ENCODE measurements at regions not wholly inside any gene's neighbourhood (a gene's known extent, or its start where the extent isn't known, plus 50 kb on each side); places are given as distances from the start of the nearest gene placed in this dataset.
A peak's percentile ranks its signal among the peaks of the same experiment; 100 is the strongest.

DNA sequence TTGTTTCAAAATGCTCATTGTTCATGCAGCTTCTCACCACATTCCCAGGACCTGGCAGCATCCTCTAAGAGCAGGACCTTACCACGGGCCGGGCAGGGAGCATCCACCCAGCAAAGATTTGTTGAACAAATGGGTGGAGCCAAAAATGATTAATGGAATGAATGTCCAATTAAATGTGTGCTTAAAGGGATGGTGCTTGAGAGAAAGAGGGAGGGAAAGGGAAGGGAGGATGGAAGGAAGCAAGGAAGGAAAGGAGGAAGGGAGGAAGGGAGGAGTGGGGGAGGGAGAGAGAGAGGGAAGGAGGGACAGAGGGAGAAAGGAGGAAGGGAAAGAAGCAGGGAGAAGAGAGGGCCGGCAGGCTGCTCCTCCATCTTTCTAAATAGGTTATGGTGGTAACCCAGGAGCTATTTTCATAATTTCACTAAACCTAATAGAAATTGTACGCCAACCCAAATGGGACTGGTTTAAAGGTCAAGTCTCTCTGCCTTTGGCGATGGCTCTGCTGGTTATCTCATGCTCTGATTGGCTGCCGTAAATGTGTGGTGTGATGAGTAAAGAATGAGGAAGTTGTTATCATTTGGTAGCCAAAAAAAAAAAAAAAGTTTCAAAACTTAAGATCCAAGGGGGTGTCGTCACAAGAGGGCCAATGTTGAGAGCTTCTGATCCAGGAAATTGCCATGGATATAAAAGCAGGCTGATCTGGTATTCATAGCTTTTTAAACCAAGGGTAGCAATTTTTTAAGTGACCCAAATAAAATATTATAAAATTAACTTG, 126.7 kb upstream of the FOXF1 start:
- peak overlapping the region; percentile 49 for H2AFZ ChIP-seq (ENCODE audit: low read depth, low read length)
- Mint-ChIP-seq H3K4me1 (ENCODE audit: low read depth, unreplicated experiment) (peaks cover 29% of the 10 kb centered on the region), H3K36me3 (ENCODE audit: low read depth, unreplicated experiment) (no peaks in the 10 kb centered on the region), H3K27ac (ENCODE audit: unreplicated experiment) (peak overlapping the region; percentile 60), H3K4me3 (ENCODE audit: unreplicated experiment) (no peak overlapping the region), H3K9me3 (ENCODE audit: unreplicated experiment) (peaks cover 3% of the 10 kb centered on the region), H3K27me3 (ENCODE audit: low read depth, unreplicated experiment) (peaks cover 12% of the 10 kb centered on the region)
- DNase-seq (ENCODE audit: low read depth), result peak; percentile 91
- H4K20me1 ChIP-seq (ENCODE audit: insufficient read depth, low read length), result no peaks in the 10 kb centered on the region
- peak overlapping the region; percentile 38 for H3K27ac ChIP-seq (ENCODE audit: low read depth, low read length)
- peaks cover 35% of the 10 kb centered on the region for H3K4me1 ChIP-seq (ENCODE audit: insufficient read depth, low read length)
- H3K79me2 ChIP-seq (ENCODE audit: insufficient read depth, low read length), result no peaks in the 10 kb centered on the region
- TF ChIP-seq CTCF (IDR thresholded peaks at IDR 0.05; ENCODE audit: insufficient read depth, low read depth, low read length), result no peak
- no peak for TF ChIP-seq EZH2 (IDR thresholded peaks at IDR 0.05; ENCODE audit: insufficient read depth, low read length)
- H3K9ac ChIP-seq (ENCODE audit: low read length), result peak overlapping the region; percentile 46
- peak; percentile 29 for FAIRE-seq
- peak overlapping the region; percentile 52 for H3K4me2 ChIP-seq (ENCODE audit: low read length)
- no peak overlapping the region for H3K4me3 ChIP-seq (ENCODE audit: insufficient read depth, low read depth, low read length)
- no peaks in the 10 kb centered on the region for H3K27me3 ChIP-seq (ENCODE audit: insufficient read depth, low read length)
- no peaks in the 10 kb centered on the region for H3K36me3 ChIP-seq (ENCODE audit: insufficient read depth, low read length)
- peaks cover 8% of the 10 kb centered on the region for H3K9me3 ChIP-seq (ENCODE audit: insufficient read depth, low read depth, low read length)

DNA sequence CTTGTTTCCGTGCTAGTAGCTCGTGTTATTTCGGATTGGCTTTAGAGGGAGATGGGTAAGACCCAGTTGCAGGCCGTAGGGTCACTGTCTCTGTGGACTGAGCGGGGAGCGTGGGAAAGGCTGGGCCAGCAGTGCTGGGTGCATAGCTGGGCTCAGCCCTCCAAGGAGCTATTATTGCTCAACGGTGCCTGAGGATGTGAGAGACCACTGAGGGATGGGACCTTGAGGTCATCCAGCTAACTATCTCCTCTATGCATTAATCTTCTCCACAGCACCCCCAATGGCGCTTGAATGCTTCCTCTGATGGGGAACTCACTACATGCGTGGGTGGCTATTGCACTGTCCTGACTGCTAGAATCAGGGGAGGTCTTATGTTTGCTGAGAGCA, 126.1 kb upstream of the FOXF1 start:
- Histone ChIP-seq H3K79me2 (ENCODE audit: insufficient read depth, low read length) (no peaks in the 10 kb centered on the region), H3K9ac (ENCODE audit: low read length) (peak overlapping the region; percentile 25), H3K9me3 (ENCODE audit: insufficient read depth, low read depth, low read length) (peaks cover 8% of the 10 kb centered on the region), H3K27me3 (ENCODE audit: insufficient read depth, low read length) (no peaks in the 10 kb centered on the region), H3K4me1 (ENCODE audit: insufficient read depth, low read length) (peaks cover 31% of the 10 kb centered on the region), H3K4me3 (ENCODE audit: insufficient read depth, low read depth, low read length) (no peak overlapping the region), H4K20me1 (ENCODE audit: insufficient read depth, low read length) (no peaks in the 10 kb centered on the region), H3K4me2 (ENCODE audit: low read length) (no peak overlapping the region), H2AFZ (ENCODE audit: low read depth, low read length) (no peak overlapping the region), H3K27ac (ENCODE audit: low read depth, low read length) (peak overlapping the region; percentile 38), H3K36me3 (ENCODE audit: insufficient read depth, low read length) (no peaks in the 10 kb centered on the region)
- no peak for TF ChIP-seq EZH2 (IDR thresholded peaks at IDR 0.05; ENCODE audit: insufficient read depth, low read length)
- TF ChIP-seq CTCF (IDR thresholded peaks at IDR 0.05; ENCODE audit: insufficient read depth, low read depth, low read length), result no peak
- Mint-ChIP-seq H3K4me3 (ENCODE audit: unreplicated experiment) (no peak overlapping the region), H3K27me3 (ENCODE audit: low read depth, unreplicated experiment) (peaks cover 15% of the 10 kb centered on the region), H3K27ac (ENCODE audit: unreplicated experiment) (no peak overlapping the region), H3K4me1 (ENCODE audit: low read depth, unreplicated experiment) (peaks cover 29% of the 10 kb centered on the region), H3K36me3 (ENCODE audit: low read depth, unreplicated experiment) (no peaks in the 10 kb centered on the region), H3K9me3 (ENCODE audit: unreplicated experiment) (peaks cover 5% of the 10 kb centered on the region)
- FAIRE-seq (no peak), DNase-seq (ENCODE audit: low read depth) (no peak)

DNA sequence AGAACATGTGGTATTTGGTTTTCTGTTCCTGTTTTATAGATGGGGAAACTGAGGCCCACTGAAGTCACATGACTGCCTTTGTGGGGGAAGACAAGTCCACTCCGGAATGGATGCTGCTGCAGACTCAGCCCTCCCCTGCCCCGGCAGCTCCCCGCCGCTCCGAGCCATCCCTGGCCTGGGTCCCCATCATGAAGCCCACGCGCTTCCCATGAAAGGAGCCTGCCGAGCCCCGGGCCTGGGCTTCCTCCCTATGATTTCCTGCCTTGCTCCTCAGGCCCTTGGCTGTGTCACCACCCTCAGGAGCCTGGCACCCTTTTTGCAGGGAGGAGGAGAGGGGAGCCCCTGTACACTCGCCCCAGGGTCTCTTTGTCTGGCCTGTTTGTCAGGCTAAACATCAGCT, 125.3 kb upstream of the FOXF1 start:
- Mint-ChIP-seq H3K9me3 (ENCODE audit: unreplicated experiment) (peaks cover 5% of the 10 kb centered on the region), H3K27me3 (ENCODE audit: low read depth, unreplicated experiment) (peaks cover 15% of the 10 kb centered on the region), H3K27ac (ENCODE audit: unreplicated experiment) (no peak overlapping the region), H3K36me3 (ENCODE audit: low read depth, unreplicated experiment) (no peaks in the 10 kb centered on the region), H3K4me1 (ENCODE audit: low read depth, unreplicated experiment) (peaks cover 29% of the 10 kb centered on the region), H3K4me3 (ENCODE audit: unreplicated experiment) (no peak overlapping the region)
- Histone ChIP-seq H3K27ac (ENCODE audit: low read depth, low read length) (no peak overlapping the region), H3K4me1 (ENCODE audit: insufficient read depth, low read length) (peaks cover 25% of the 10 kb centered on the region), H3K9ac (ENCODE audit: low read length) (no peak overlapping the region), H3K9me3 (ENCODE audit: insufficient read depth, low read depth, low read length) (peaks cover 8% of the 10 kb centered on the region), H4K20me1 (ENCODE audit: insufficient read depth, low read length) (no peaks in the 10 kb centered on the region), H3K4me3 (ENCODE audit: insufficient read depth, low read depth, low read length) (no peak overlapping the region), H2AFZ (ENCODE audit: low read depth, low read length) (no peak overlapping the region), H3K36me3 (ENCODE audit: insufficient read depth, low read length) (no peaks in the 10 kb centered on the region), H3K4me2 (ENCODE audit: low read length) (no peak overlapping the region), H3K79me2 (ENCODE audit: insufficient read depth, low read length) (no peaks in the 10 kb centered on the region), H3K27me3 (ENCODE audit: insufficient read depth, low read length) (no peaks in the 10 kb centered on the region)
- no peak for TF ChIP-seq CTCF (IDR thresholded peaks at IDR 0.05; ENCODE audit: insufficient read depth, low read depth, low read length)
- no peak for TF ChIP-seq EZH2 (IDR thresholded peaks at IDR 0.05; ENCODE audit: insufficient read depth, low read length)
- FAIRE-seq (no peak), DNase-seq (ENCODE audit: low read depth) (no peak)

Measured in astrocyte (in vitro differentiated cells and primary cell).